H1 (cell line): ENCODE measurements at regions not wholly inside any gene's neighbourhood (a gene's known extent, or its start where the extent isn't known, plus 50 kb on each side); places are given as distances from the start of the nearest gene placed in this dataset.

Source experiments
- CTCF ChIA-PET: fragments of 300-600 bp; sonication (Branson Sonifier 250); formaldehyde crosslinking; loops from one replicate; lab custom pipeline; 2021; ENCODE audit not compliant: partially characterized antibody; lab: Charles Lee
- POLR2A ChIA-PET: fragments of 300-600 bp; sonication (Branson Sonifier 250); formaldehyde crosslinking; loops from one replicate; lab custom pipeline; 2021; ENCODE audit warnings: inconsistent platforms; ENCODE audit not compliant: partially characterized antibody; lab: Charles Lee
- DNase-seq, 2 experiments: peaks; one replicate each; pipeline versions ENCODE4 v3.0.0 to v3.0.0-alpha.2; 2010 to 2022; ENCODE audit warnings: low spot score in 2 of 2, low read depth in 1 of 2, mixed read lengths in 1 of 2
- FAIRE-seq: peaks from 2 replicates; lab custom pipeline; 2011; peaks lifted over from hg19 to GRCh38; lab: Jason Lieb, UNC
- H2AFZ ChIP-seq: 2 replicates; pipeline ENCODE4 v1.8.1; 2012; ENCODE audit warnings: low read length, inconsistent platforms
- H2AK5ac ChIP-seq: 2 replicates; pipeline ENCODE4 v1.6.1; 2013; ENCODE audit warnings: low read depth, low read length
- H2BK120ac ChIP-seq: replicated peaks from 2 replicates; pipeline ENCODE3; 2013; ENCODE audit warnings: low read depth, low read length, inconsistent platforms
- H2BK12ac ChIP-seq: 2 replicates; pipeline ENCODE4 v1.6.1; 2013; ENCODE audit warnings: low read depth, low read length
- H2BK15ac ChIP-seq: 2 replicates; pipeline ENCODE4 v1.6.1; 2013; ENCODE audit warnings: low read length
- H2BK20ac ChIP-seq: 2 replicates; pipeline ENCODE4 v1.6.1; 2013; ENCODE audit warnings: low read length
- H2BK5ac ChIP-seq: 2 replicates; pipeline ENCODE4 v1.6.1; 2013; ENCODE audit warnings: low read depth, low read length
- H3K14ac ChIP-seq: 2 replicates; pipeline ENCODE4 v1.6.1; 2013; ENCODE audit warnings: inconsistent platforms; ENCODE audit not compliant: insufficient read length
- H3K18ac ChIP-seq: 2 replicates; pipeline ENCODE4 v1.6.1; 2013; ENCODE audit warnings: low read length; ENCODE audit errors: extremely low read depth
- H3K23ac ChIP-seq: 2 replicates; pipeline ENCODE4 v1.6.1; 2013; ENCODE audit warnings: inconsistent platforms; ENCODE audit not compliant: insufficient read length
- H3K23me2 ChIP-seq: 2 replicates; pipeline ENCODE4 v1.6.1; 2013; ENCODE audit warnings: low read depth, low read length
- H3K27ac ChIP-seq: 2 replicates; pipeline ENCODE4 v1.6.1; 2011; ENCODE audit warnings: low read depth, low read length, inconsistent platforms
- H3K27me3 ChIP-seq, 4 experiments: replicated peaks in 1 of 4; 1 replicate in 1 of 4; 2 replicates in 3 of 4; pipeline versions ENCODE4 v1.6.1 to v1.8.1; 2011 to 2013; ENCODE audit warnings: low read length in 3 of 4, mild to moderate bottlenecking in 3 of 4, inconsistent platforms in 2 of 4, mixed read lengths in 2 of 4, moderate library complexity in 1 of 4; ENCODE audit not compliant: control insufficient read depth in 3 of 4, insufficient read depth in 3 of 4; ENCODE audit errors: extremely low read depth in 1 of 4
- H3K36me3 ChIP-seq, 4 experiments: 2 replicates each; pipeline versions ENCODE4 v1.6.1 to v1.8.1; 2011 to 2013; ENCODE audit warnings: mild to moderate bottlenecking in 4 of 4, low read length in 3 of 4, moderate library complexity in 2 of 4, control low read depth in 1 of 4, inconsistent platforms in 1 of 4; ENCODE audit not compliant: insufficient read depth in 4 of 4, control insufficient read depth in 2 of 4
- H3K4ac ChIP-seq: replicated peaks from 2 replicates; pipeline ENCODE3; 2013; ENCODE audit warnings: low read length, low read depth, mixed read lengths, inconsistent platforms; ENCODE audit not compliant: insufficient read length
- H3K4me1 ChIP-seq, 4 experiments: replicated peaks in 1 of 4; 1 replicate in 1 of 4; 2 replicates in 3 of 4; pipeline versions ENCODE4 v1.6.1 to v1.8.1; 2011 to 2013; ENCODE audit warnings: low read length in 3 of 4, inconsistent platforms in 2 of 4, mixed read lengths in 1 of 4; ENCODE audit not compliant: insufficient read depth in 4 of 4, control insufficient read depth in 3 of 4
- H3K4me2 ChIP-seq, 2 experiments: 2 replicates each; pipeline versions ENCODE4 v1.6.1 to v1.8.1; 2011 to 2013; ENCODE audit warnings: low read depth in 2 of 2, low read length in 2 of 2, control low read depth in 1 of 2, inconsistent platforms in 1 of 2, mild to moderate bottlenecking in 1 of 2; ENCODE audit not compliant: insufficient read depth in 1 of 2
- H3K4me3 ChIP-seq, 4 experiments: fragments of 200-600, 300-600 bp in 1 of 4; sonication (generic), shearing (Covaris generic), sonication (Bioruptor Twin) in 1 of 4; 2 replicates each; pipeline versions ENCODE4 v1.5.1 to v1.8.1; 2011 to 2016; ENCODE audit warnings: low read length in 4 of 4, low read depth in 3 of 4, control low read depth in 2 of 4, inconsistent platforms in 2 of 4, mild to moderate bottlenecking in 2 of 4, mixed read lengths in 1 of 4, moderate library complexity in 1 of 4; ENCODE audit not compliant: insufficient read depth in 2 of 4; ENCODE audit errors: extremely low read depth in 1 of 4
- H3K56ac ChIP-seq: replicated peaks from 2 replicates; pipeline ENCODE3; 2013; ENCODE audit warnings: low read depth, mild to moderate bottlenecking, mixed read lengths, low read length, inconsistent platforms; ENCODE audit not compliant: insufficient read length
- H3K79me1 ChIP-seq: 2 replicates; pipeline ENCODE4 v1.6.1; 2013; ENCODE audit warnings: low read depth, low read length, control low read depth
- H3K79me2 ChIP-seq, 2 experiments: 2 replicates each; pipeline versions ENCODE4 v1.6.1 to v1.8.1; 2012 to 2013; ENCODE audit warnings: low read length in 2 of 2, mild to moderate bottlenecking in 2 of 2, inconsistent platforms in 1 of 2; ENCODE audit not compliant: insufficient read depth in 2 of 2, control insufficient read depth in 1 of 2
- H3K9ac ChIP-seq, 4 experiments: replicated peaks in 1 of 4; 1 replicate in 1 of 4; 2 replicates in 3 of 4; pipeline versions ENCODE4 v1.6.1 to v1.8.1; 2011 to 2013; ENCODE audit warnings: low read depth in 3 of 4, low read length in 3 of 4, control low read depth in 2 of 4, mild to moderate bottlenecking in 2 of 4, moderate library complexity in 2 of 4, inconsistent platforms in 1 of 4; ENCODE audit errors: extremely low read depth in 1 of 4
- H3K9me3 ChIP-seq, 2 experiments: 2 replicates each; pipeline versions ENCODE4 v1.6.1 to v1.8.1; 2012 to 2013; ENCODE audit warnings: mild to moderate bottlenecking in 2 of 2, moderate library complexity in 2 of 2, control low read depth in 1 of 2, inconsistent platforms in 1 of 2, low read depth in 1 of 2, low read length in 1 of 2, mixed read lengths in 1 of 2; ENCODE audit not compliant: insufficient read depth in 2 of 2
- H4K20me1 ChIP-seq, 2 experiments: replicated peaks in 1 of 2; 2 replicates each; pipeline versions ENCODE3 to v1.8.1; 2011 to 2013; ENCODE audit warnings: inconsistent platforms in 2 of 2, low read length in 2 of 2, mild to moderate bottlenecking in 1 of 2; ENCODE audit not compliant: insufficient read depth in 2 of 2, control insufficient read depth in 1 of 2
- H4K5ac ChIP-seq: 2 replicates; pipeline ENCODE4 v1.6.1; 2013; ENCODE audit warnings: low read length, low read depth, mixed read lengths, inconsistent platforms; ENCODE audit not compliant: insufficient read length
- H4K8ac ChIP-seq: 2 replicates; pipeline ENCODE4 v1.8.0; 2013; ENCODE audit warnings: mild to moderate bottlenecking, moderate library complexity, low read length, inconsistent platforms; ENCODE audit not compliant: insufficient read depth; ENCODE audit errors: extremely low read depth
- H4K91ac ChIP-seq: replicated peaks from 2 replicates; pipeline ENCODE3; 2013; ENCODE audit warnings: low read length, mixed read lengths, inconsistent platforms; ENCODE audit not compliant: insufficient read length
- E2F6 ChIP-seq: IDR thresholded peaks from 2 replicates; pipeline ENCODE4 v1.6.1; 2012; ENCODE audit warnings: inconsistent platforms
- EP300 ChIP-seq, 2 experiments: IDR thresholded peaks; 1 replicate in 1 of 2; 2 replicates in 1 of 2; pipeline ENCODE4 v1.6.1; 2011 to 2012; ENCODE audit warnings: low read depth in 2 of 2, low read length in 2 of 2, mild to moderate bottlenecking in 2 of 2, borderline replicate concordance in 1 of 2, inconsistent platforms in 1 of 2, moderate library complexity in 1 of 2
- HDAC2 ChIP-seq, 2 experiments: fragments of 300-600 bp in 1 of 2; sonication (generic) in 1 of 2; IDR thresholded peaks; 2 replicates each; pipeline ENCODE4 v1.6.1; 2011 to 2012; ENCODE audit warnings: low read depth in 2 of 2, low read length in 2 of 2, mild to moderate bottlenecking in 2 of 2, moderate library complexity in 2 of 2, borderline replicate concordance in 1 of 2, inconsistent platforms in 1 of 2
- HDAC6 ChIP-seq: IDR thresholded peaks from one replicate; pipeline ENCODE4 v1.7.1; 2012; ENCODE audit warnings: low read depth, mild to moderate bottlenecking, inconsistent platforms, low read length, moderate library complexity
- RXRA ChIP-seq: IDR thresholded peaks from 2 replicates; pipeline ENCODE4 v1.6.1; 2011; ENCODE audit warnings: low read depth, mild to moderate bottlenecking, low read length, moderate library complexity; ENCODE audit not compliant: insufficient read depth
- SAP30 ChIP-seq: fragments of 300-600 bp; sonication (generic); IDR thresholded peaks from 2 replicates; pipeline ENCODE4 v1.7.1; 2012; ENCODE audit warnings: low read length, moderate library complexity, mild to moderate bottlenecking, inconsistent platforms; ENCODE audit not compliant: insufficient read depth, insufficient replicate concordance
- SP2 ChIP-seq: IDR thresholded peaks from 2 replicates; pipeline ENCODE4 v1.6.1; 2012; ENCODE audit warnings: mild to moderate bottlenecking, low read length, inconsistent platforms
- SUZ12 ChIP-seq: fragments of 200-600 bp; sonication (generic); IDR thresholded peaks from 2 replicates; pipeline ENCODE4 v1.6.1; 2012; ENCODE audit warnings: mild to moderate bottlenecking, inconsistent platforms, low read length, moderate library complexity, mixed read lengths
- TCF12 ChIP-seq: IDR thresholded peaks from 2 replicates; pipeline ENCODE4 v1.6.1; 2011; ENCODE audit warnings: low read depth, mild to moderate bottlenecking, low read length
- ZNF274 ChIP-seq: IDR thresholded peaks from 2 replicates; pipeline ENCODE4 v1.7.0; 2012; ENCODE audit warnings: low read length, borderline replicate concordance; ENCODE audit errors: extremely low read depth
- WGBS, 2 experiments: shearing (Covaris generic) in 1 of 2; methylation state at CpG; one replicate each; pipeline versions ENCODE4 v1.1.6 to v1.1.7; 2013 to 2015; ENCODE audit warnings: low lambda C conversion rate in 2 of 2, mixed read lengths in 2 of 2, inconsistent platforms in 1 of 2, low coverage in 1 of 2, missing lambda C conversion rate in 1 of 2; ENCODE audit not compliant: insufficient replicate concordance in 2 of 2, insufficient coverage in 1 of 2, insufficient read length in 1 of 2; ENCODE audit errors: extremely low coverage in 1 of 2, missing lambda C conversion rate in 1 of 2; 5-methylcytosine and 5-hydroxymethylcytosine counted together
- TF ChIP-seq, protein P1 (sequence below): IDR thresholded peaks from 2 replicates; pipeline ENCODE4 v1.6.1; 2012; ENCODE audit warnings: inconsistent platforms

- H3K56ac ChIP-seq, result no peak overlapping the region
- H3K23ac ChIP-seq, result no peak overlapping the region
- no peak overlapping the region for H4K5ac ChIP-seq
- H3K9ac ChIP-seq, result no peak overlapping the region
- 78% methylated on average over 5 of the region's 9 CpGs; no CpG with 5 or more reads in 1 of the 2 experiments for WGBS, 2 experiments
- no peak overlapping the region for H3K4me3 ChIP-seq
- ChIA-PET POLR2A (no interaction called here), CTCF (interaction anchor here (1.3 to 1.4 kb wide), 2 partner anchors 10 to 11 kb away, joined by 3 to 5 read pairs; no protein-coding TSS in a partner anchor)
- no peak overlapping the region for H2BK12ac ChIP-seq
- no peak overlapping the region for H3K4me2 ChIP-seq
- H3K18ac ChIP-seq, result no peak overlapping the region
- no peaks in the 10 kb centered on the region for H3K23me2 ChIP-seq
- no peak overlapping the region for H3K27ac ChIP-seq
- DNase-seq (no peak), FAIRE-seq (no peak)
- peaks cover 16% of the 10 kb centered on the region for H3K79me1 ChIP-seq
- no peak overlapping the region for H3K4ac ChIP-seq
- peaks cover 9 to 18% of the 10 kb centered on the region in 2 experiments for H4K20me1 ChIP-seq
- peak overlapping the region; percentile 2; the same call in 1 of the 2 replicates for H4K8ac ChIP-seq
- no peak overlapping the region for H4K91ac ChIP-seq
- H2BK5ac ChIP-seq, result no peak overlapping the region
- no peaks in the 10 kb centered on the region for H3K9me3 ChIP-seq
- H3K14ac ChIP-seq, result no peak overlapping the region
- no peak overlapping the region for H2AFZ ChIP-seq
- H3K36me3 ChIP-seq, result no peaks in the 10 kb centered on the region
- TF ChIP-seq EP300 (IDR thresholded peaks at IDR 0.05; ENCODE audit: borderline replicate concordance in 1 of 2, low read depth in 2 of 2, low read length in 2 of 2) (no peak), TCF12 (no peak), E2F6 (no peak), HDAC6 (no peak), ZNF274 (no peak), HDAC2 (IDR thresholded peaks at IDR 0.05; ENCODE audit: borderline replicate concordance in 1 of 2, low read depth in 2 of 2, low read length in 2 of 2) (no peak), RXRA (no peak), SP2 (no peak), SAP30 (no peak), SUZ12 (no peak)
- TF ChIP-seq, protein P1, sequence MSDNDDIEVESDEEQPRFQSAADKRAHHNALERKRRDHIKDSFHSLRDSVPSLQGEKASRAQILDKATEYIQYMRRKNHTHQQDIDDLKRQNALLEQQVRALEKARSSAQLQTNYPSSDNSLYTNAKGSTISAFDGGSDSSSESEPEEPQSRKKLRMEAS, result no peak
- H2BK15ac ChIP-seq, result no peak overlapping the region
- H3K79me2 ChIP-seq, result peaks cover 0 to 42% of the 10 kb centered on the region in 2 experiments; a peak in 2 of 4 replicates
- no peaks in the 10 kb centered on the region for H3K27me3 ChIP-seq
- H2BK20ac ChIP-seq, result no peak overlapping the region
- peaks cover 0 to 10% (median 5%) of the 10 kb centered on the region in 4 experiments; a peak in 4 of 7 replicates for H3K4me1 ChIP-seq
- H2AK5ac ChIP-seq, result no peak overlapping the region
- H2BK120ac ChIP-seq, result no peak overlapping the region
These were observed 1320.5 kb downstream of the BRD1 start for GRCh38 chr22:48507171-48507570.
